NCI-H226 (cell line): ENCODE measurements at regions not wholly inside any gene's neighbourhood (a gene's known extent, or its start where the extent isn't known, plus 50 kb on each side); places are given as distances from the start of the nearest gene placed in this dataset.
"Not testable (repeated sequence)": the region's sequence is repeated elsewhere in the genome, so short reads cannot be mapped to it uniquely, and the experiment has no call there.

Source experiments
- DNase-seq: peaks from one replicate; pipeline ENCODE4 v3.0.0-alpha.2; 2015

- DNase-seq = no peak
Observed at GRCh38 chr14:29982171-29982570, 54.5 kb upstream of the PRKD1 start.

- DNase-seq = no peak
Observed at GRCh38 chr14:29982993-29983392, 55.3 kb upstream of the PRKD1 start.

GRCh38 chr14:29990344-29990857 lies 62.8 kb upstream of the PRKD1 start:
- DNase-seq = not testable (repeated sequence)

GRCh38 chr14:29990993-29991392 lies 63.3 kb upstream of the PRKD1 start:
- DNase-seq = no peak

GRCh38 chr14:29993143-29993542 lies 65.5 kb upstream of the PRKD1 start:
- DNase-seq = no peak

GRCh38 chr14:29999013-29999539 lies 71.4 kb upstream of the PRKD1 start:
- no peak for DNase-seq

- DNase-seq = no peak
Observed at GRCh38 chr14:30002859-30003258, 75.2 kb upstream of the PRKD1 start.

- peak; percentile 29 for DNase-seq
Observed at GRCh38 chr14:30005114-30005808, 77.6 kb upstream of the PRKD1 start.

GRCh38 chr14:30006695-30007094 lies 79.0 kb upstream of the PRKD1 start:
- no peak for DNase-seq

- no peak for DNase-seq
Observed at GRCh38 chr14:30015489-30015888, 87.8 kb upstream of the PRKD1 start.

GRCh38 chr14:30016002-30016401 lies 88.4 kb upstream of the PRKD1 start:
- no peak for DNase-seq

- no peak for DNase-seq
Observed at GRCh38 chr14:30017370-30017993, 89.8 kb upstream of the PRKD1 start.

GRCh38 chr14:30020271-30020670 lies 92.6 kb upstream of the PRKD1 start:
- no peak for DNase-seq

GRCh38 chr14:30020687-30021086 lies 93.0 kb upstream of the PRKD1 start:
- no peak for DNase-seq

- not testable (repeated sequence) for DNase-seq
Observed at GRCh38 chr14:30023350-30023749, 95.7 kb upstream of the PRKD1 start.

GRCh38 chr14:30034152-30034551 lies 106.5 kb upstream of the PRKD1 start:
- no peak for DNase-seq

- no peak for DNase-seq
Observed at GRCh38 chr14:30035361-30035760, 107.7 kb upstream of the PRKD1 start.

GRCh38 chr14:30045720-30046119 lies 118.1 kb upstream of the PRKD1 start:
- no peak for DNase-seq

- DNase-seq = no peak
Observed at GRCh38 chr14:30053103-30053502, 125.5 kb upstream of the PRKD1 start.

- DNase-seq = no peak
Observed at GRCh38 chr14:30054201-30054600, 126.6 kb upstream of the PRKD1 start.

- DNase-seq = no peak
Observed at GRCh38 chr14:30058401-30058800, 130.8 kb upstream of the PRKD1 start.

- DNase-seq = no peak
Observed at GRCh38 chr14:30063746-30064145, 136.1 kb upstream of the PRKD1 start.

GRCh38 chr14:30064454-30064853 lies 136.8 kb upstream of the PRKD1 start:
- no peak for DNase-seq

GRCh38 chr14:30069536-30069935 lies 141.9 kb upstream of the PRKD1 start:
- DNase-seq = peak; percentile 11
